ENCODE measurements at regions not wholly inside any gene's neighbourhood (a gene's known extent, or its start where the extent isn't known, plus 50 kb on each side); places are given as distances from the start of the nearest gene placed in this dataset.

- no peak for TF ChIP-seq TAF1 (IDR thresholded peaks at IDR 0.05; ENCODE audit: low read depth, low read length)
- no peak for TF ChIP-seq ZNF274 (IDR thresholded peaks at IDR 0.05; ENCODE audit: borderline replicate concordance, extremely low read depth, low read length)
- no peak for TF ChIP-seq RNF2 (IDR thresholded peaks at IDR 0.05; ENCODE audit: borderline replicate concordance, low read depth, low read length, missing control alignments, poor library complexity, severe bottlenecking)
- TF ChIP-seq MAFK (IDR thresholded peaks at IDR 0.05; ENCODE audit: low read depth, low read length) = no peak
- TF ChIP-seq CBX5 (IDR thresholded peaks at IDR 0.05; ENCODE audit: low read depth, low read length) = no peak
- Histone ChIP-seq H3K4me1 (replicated peaks in 1 of 4; ENCODE audit: control insufficient read depth in 3 of 4, insufficient read depth in 4 of 4, low read length in 3 of 4) (peaks cover 0 to 10% (median 4%) of the 10 kb centered on the region in 4 experiments; a peak in 4 of 7 replicates), H3K23ac (ENCODE audit: insufficient read length) (no peak overlapping the region), H4K8ac (ENCODE audit: extremely low read depth, insufficient read depth, low read length) (no peak overlapping the region), H3K79me2 (ENCODE audit: control insufficient read depth in 1 of 2, insufficient read depth in 2 of 2, low read length in 2 of 2) (no peaks in the 10 kb centered on the region), H4K5ac (ENCODE audit: insufficient read length, low read depth, low read length) (no peak overlapping the region), H3K4me2 (ENCODE audit: insufficient read depth in 1 of 2, low read depth in 2 of 2, low read length in 2 of 2) (no peak overlapping the region), H3K36me3 (ENCODE audit: control insufficient read depth in 2 of 4, insufficient read depth in 4 of 4, low read length in 3 of 4) (no peaks in the 10 kb centered on the region), H3K27ac (ENCODE audit: low read depth, low read length) (no peak overlapping the region), H2BK5ac (ENCODE audit: low read depth, low read length) (no peak overlapping the region), H3K4ac (replicated peaks; ENCODE audit: insufficient read length, low read depth, low read length) (no peak overlapping the region), H2AK5ac (ENCODE audit: low read depth, low read length) (no peak overlapping the region), H2BK15ac (ENCODE audit: low read length) (no peak overlapping the region), H3K4me3 (ENCODE audit: extremely low read depth in 1 of 4, insufficient read depth in 2 of 4, low read depth in 3 of 4, low read length in 4 of 4) (no peak overlapping the region), H3K9ac (replicated peaks in 1 of 4; ENCODE audit: extremely low read depth in 1 of 4, low read depth in 3 of 4, low read length in 3 of 4) (no peak overlapping the region), H4K20me1 (replicated peaks in 1 of 2; ENCODE audit: control insufficient read depth in 1 of 2, insufficient read depth in 2 of 2, low read length in 2 of 2) (no peaks in the 10 kb centered on the region), H3K79me1 (ENCODE audit: low read depth, low read length) (no peaks in the 10 kb centered on the region), H4K91ac (replicated peaks; ENCODE audit: insufficient read length, low read length) (no peak overlapping the region), H3K23me2 (ENCODE audit: low read depth, low read length) (no peaks in the 10 kb centered on the region), H3K27me3 (replicated peaks in 1 of 4; ENCODE audit: control insufficient read depth in 3 of 4, extremely low read depth in 1 of 4, insufficient read depth in 3 of 4, low read length in 3 of 4) (no peaks in the 10 kb centered on the region), H2BK12ac (ENCODE audit: low read depth, low read length) (no peak overlapping the region), H3K18ac (ENCODE audit: extremely low read depth, low read length) (no peak overlapping the region), H3K14ac (ENCODE audit: insufficient read length) (no peak overlapping the region), H3K56ac (replicated peaks; ENCODE audit: insufficient read length, low read depth, low read length) (no peak overlapping the region), H3K9me3 (ENCODE audit: insufficient read depth in 2 of 2, low read depth in 1 of 2, low read length in 1 of 2) (no peaks in the 10 kb centered on the region), H2AFZ (ENCODE audit: low read length) (no peak overlapping the region), H2BK20ac (ENCODE audit: low read length) (no peak overlapping the region), H2BK120ac (replicated peaks; ENCODE audit: low read depth, low read length) (no peak overlapping the region)
- POLR2A ChIA-PET (ENCODE audit: partially characterized antibody) = no interaction called here
- CTCF ChIA-PET (ENCODE audit: partially characterized antibody) = no interaction called here
- FAIRE-seq (no peak), DNase-seq (ENCODE audit: low read depth in 1 of 2, low spot score in 2 of 2) (no peak)
- 96% methylated on average over 2 of the region's 2 CpGs; no CpG with 5 or more reads in 1 of the 2 experiments for WGBS, 2 experiments (ENCODE audit: extremely low coverage in 1 of 2, insufficient coverage in 1 of 2, insufficient read length in 1 of 2, insufficient replicate concordance in 2 of 2, low coverage in 1 of 2, low lambda C conversion rate in 2 of 2, missing lambda C conversion rate in 1 of 2)
Measured at GRCh38 chr18:61132031-61132430, 201.2 kb upstream of the CDH20 start.

Measured in H1 (cell line).